ENCODE measurements at regions not wholly inside any gene's neighbourhood (a gene's known extent, or its start where the extent isn't known, plus 50 kb on each side); places are given as distances from the start of the nearest gene placed in this dataset.

- H3K4me3 ChIP-seq, result no peak overlapping the region
- H3K27ac ChIP-seq, result no peak overlapping the region
- H3K36me3 ChIP-seq (replicated peaks in 1 of 2; ENCODE audit: insufficient read depth in 1 of 2, low read depth in 2 of 2), result no peaks in the 10 kb centered on the region
- ATAC-seq, result no peak
- H3K27me3 ChIP-seq, result no peaks in the 10 kb centered on the region
- H3K9me3 ChIP-seq, result no peaks in the 10 kb centered on the region
- no peaks in the 10 kb centered on the region for H3K4me1 ChIP-seq
- TF ChIP-seq POLR2A (IDR thresholded peaks at IDR 0.05) (no peak), CTCF (IDR thresholded peaks at IDR 0.05) (no peak)
- DNase-seq, result no peak
- intact Hi-C loops (cut with DNase I), result no loop called here
Measured at GRCh38 chr1:57627612-57628011, 203.8 kb upstream of the DAB1 start.

GRCh38 chr1:57623791-57624538, 200.1 kb upstream of the DAB1 start:
- no peaks in the 10 kb centered on the region for H3K4me1 ChIP-seq
- H3K4me3 ChIP-seq, result no peak overlapping the region
- no peak overlapping the region for H3K27ac ChIP-seq
- no peaks in the 10 kb centered on the region for H3K9me3 ChIP-seq
- DNase-seq, result no peak
- no peaks in the 10 kb centered on the region for H3K36me3 ChIP-seq (replicated peaks in 1 of 2; ENCODE audit: insufficient read depth in 1 of 2, low read depth in 2 of 2)
- intact Hi-C loops (cut with DNase I), result no loop called here
- ATAC-seq, result no peak
- WGBS, 2 donors, result 62 to 75% methylated on average over 3 of the region's 3 CpGs
- TF ChIP-seq POLR2A (IDR thresholded peaks at IDR 0.05) (no peak), CTCF (IDR thresholded peaks at IDR 0.05) (no peak)
- no peaks in the 10 kb centered on the region for H3K27me3 ChIP-seq

- peak in 3 of 4 donors; percentile 14 to 40 (median 17) for DNase-seq
- intact Hi-C loops (cut with DNase I), result no loop called here
- Histone ChIP-seq H3K9me3 (no peaks in the 10 kb centered on the region), H3K4me1 (no peaks in the 10 kb centered on the region), H3K36me3 (replicated peaks in 1 of 2; ENCODE audit: insufficient read depth in 1 of 2, low read depth in 2 of 2) (no peaks in the 10 kb centered on the region), H3K4me3 (no peak overlapping the region), H3K27ac (no peak overlapping the region), H3K27me3 (no peaks in the 10 kb centered on the region)
- WGBS, 2 donors, result 42 to 46% methylated on average over 18 of the region's 18 CpGs
- no peak for ATAC-seq
- TF ChIP-seq POLR2A (IDR thresholded peaks at IDR 0.05) (no peak), CTCF (IDR thresholded peaks at IDR 0.05) (no peak)
Measured at GRCh38 chr1:57623039-57623790, 199.4 kb upstream of the DAB1 start.

- ATAC-seq (no peak), DNase-seq (no peak)
- intact Hi-C loops (cut with DNase I), result no loop called here
- H3K4me3 ChIP-seq, result no peak overlapping the region
- H3K9me3 ChIP-seq, result no peaks in the 10 kb centered on the region
- 37 to 42% methylated on average over 1 of the region's 1 CpG for WGBS, 2 donors
- TF ChIP-seq CTCF (IDR thresholded peaks at IDR 0.05), result no peak
- no peak for TF ChIP-seq POLR2A (IDR thresholded peaks at IDR 0.05)
- H3K4me1 ChIP-seq, result no peaks in the 10 kb centered on the region
- H3K36me3 ChIP-seq (replicated peaks in 1 of 2; ENCODE audit: insufficient read depth in 1 of 2, low read depth in 2 of 2), result no peaks in the 10 kb centered on the region
- H3K27me3 ChIP-seq, result no peaks in the 10 kb centered on the region
- H3K27ac ChIP-seq, result no peak overlapping the region
Measured at GRCh38 chr1:57621776-57622175, 197.9 kb upstream of the DAB1 start.

Data from body of pancreas (tissue), 4 donors.